NCI-H226 (cell line): ENCODE measurements at regions not wholly inside any gene's neighbourhood (a gene's known extent, or its start where the extent isn't known, plus 50 kb on each side); places are given as distances from the start of the nearest gene placed in this dataset.

Experiments used
- DNase-seq: peaks from one replicate; pipeline ENCODE4 v3.0.0-alpha.2; 2015

GRCh38 chr7:55623617-55624016, 51.3 kb upstream of the VOPP1 start:
- DNase-seq: no peak

DNA sequence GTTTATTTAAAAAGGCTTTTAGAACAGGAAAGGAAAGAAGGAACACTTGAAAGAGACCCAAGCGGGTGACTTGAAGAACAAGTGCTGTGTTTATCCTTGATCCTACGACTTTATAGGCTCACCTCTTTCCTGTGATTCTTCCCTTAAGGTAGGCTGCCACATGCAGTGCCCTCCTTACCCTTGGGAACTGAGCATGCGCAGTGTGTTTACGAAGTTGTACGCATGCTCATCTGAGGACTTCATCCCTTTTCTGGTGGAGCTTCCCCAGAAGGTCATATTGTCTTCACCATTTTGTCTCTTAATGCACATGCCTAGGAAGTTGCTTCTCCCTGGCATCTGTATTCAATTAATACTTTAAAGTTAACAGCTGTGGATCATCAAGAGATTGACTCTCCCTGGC, 49.9 kb upstream of the VOPP1 start:
- DNase-seq: no peak
